H9 (cell line): ENCODE measurements at regions not wholly inside any gene's neighbourhood (a gene's known extent, or its start where the extent isn't known, plus 50 kb on each side); places are given as distances from the start of the nearest gene placed in this dataset.
A peak's percentile ranks its signal among the peaks of the same experiment; 100 is the strongest.

Experiments used
- DNase-seq: peaks from one replicate; pipeline ENCODE4 v3.0.0-alpha.2; 2017
- H2AFZ ChIP-seq: one replicate; pipeline ENCODE4 v1.6.1; 2013; ENCODE audit warnings: mild to moderate bottlenecking, low read length, control low read depth, moderate library complexity
- H2AK5ac ChIP-seq: 2 replicates; pipeline ENCODE4 v1.6.1; 2013; ENCODE audit warnings: low read length, control low read depth, mixed read lengths; ENCODE audit not compliant: insufficient read length
- H2BK120ac ChIP-seq: one replicate; pipeline ENCODE4 v1.6.1; 2013; ENCODE audit warnings: low read depth, mild to moderate bottlenecking, low read length, control low read depth, inconsistent platforms; ENCODE audit not compliant: poor library complexity, severe bottlenecking
- H2BK12ac ChIP-seq: 2 replicates; pipeline ENCODE4 v1.6.1; 2013; ENCODE audit warnings: low read length, control low read depth, mixed read lengths, low read depth; ENCODE audit not compliant: insufficient read length
- H2BK15ac ChIP-seq: 2 replicates; pipeline ENCODE4 v1.6.1; 2013; ENCODE audit warnings: low read depth, low read length, control low read depth
- H2BK20ac ChIP-seq: one replicate; pipeline ENCODE4 v1.6.1; 2013; ENCODE audit warnings: low read depth, mild to moderate bottlenecking, low read length, control low read depth, inconsistent platforms; ENCODE audit not compliant: poor library complexity, severe bottlenecking
- H2BK5ac ChIP-seq: 2 replicates; pipeline ENCODE4 v1.6.1; 2013; ENCODE audit warnings: low read length, control low read depth, mixed read lengths; ENCODE audit not compliant: insufficient read length
- H3K14ac ChIP-seq: 2 replicates; pipeline ENCODE4 v1.6.1; 2013; ENCODE audit warnings: low read length, control low read depth; ENCODE audit not compliant: insufficient read depth
- H3K18ac ChIP-seq: 2 replicates; pipeline ENCODE4 v1.6.1; 2013; ENCODE audit warnings: low read depth, mild to moderate bottlenecking, mixed read lengths, low read length, control low read depth; ENCODE audit not compliant: insufficient read length
- H3K23ac ChIP-seq: 2 replicates; pipeline ENCODE4 v1.6.1; 2013; ENCODE audit warnings: low read length, control low read depth, mixed read lengths, low read depth; ENCODE audit not compliant: insufficient read length
- H3K23me2 ChIP-seq: 2 replicates; pipeline ENCODE4 v1.6.1; 2013; ENCODE audit warnings: low read depth, mild to moderate bottlenecking, mixed read lengths, low read length, control low read depth; ENCODE audit not compliant: insufficient read length, poor library complexity, severe bottlenecking
- H3K27ac ChIP-seq: 2 replicates; pipeline ENCODE4 v1.5.1; 2013; ENCODE audit warnings: low read length, control low read depth, mixed read lengths, low read depth; ENCODE audit not compliant: insufficient read length
- H3K27me3 ChIP-seq: 2 replicates; pipeline ENCODE4 v1.6.1; 2013; ENCODE audit warnings: low read length, control low read depth, inconsistent platforms; ENCODE audit not compliant: insufficient read depth
- H3K4ac ChIP-seq: 2 replicates; pipeline ENCODE4 v1.6.1; 2013; ENCODE audit warnings: low read depth, mild to moderate bottlenecking, control low read depth, inconsistent platforms, low read length, moderate library complexity
- H3K4me1 ChIP-seq: 2 replicates; pipeline ENCODE4 v1.6.1; 2013; ENCODE audit warnings: low read length, control low read depth, inconsistent platforms; ENCODE audit not compliant: insufficient read depth
- H3K4me2 ChIP-seq: 2 replicates; pipeline ENCODE4 v1.6.1; 2013; ENCODE audit warnings: low read length, control low read depth, mixed read lengths; ENCODE audit not compliant: insufficient read length, insufficient read depth
- H3K56ac ChIP-seq: 2 replicates; pipeline ENCODE4 v1.6.1; 2013; ENCODE audit warnings: low read depth, mild to moderate bottlenecking, mixed read lengths, low read length, control low read depth; ENCODE audit not compliant: insufficient read length
- H3K79me1 ChIP-seq: 2 replicates; pipeline ENCODE4 v1.6.1; 2013; ENCODE audit warnings: low read depth, mild to moderate bottlenecking, moderate library complexity, low read length, control low read depth, inconsistent platforms; ENCODE audit not compliant: insufficient read depth, poor library complexity, severe bottlenecking
- H3K79me2 ChIP-seq: 2 replicates; pipeline ENCODE4 v1.6.1; 2013; ENCODE audit warnings: low read length, control low read depth, inconsistent platforms; ENCODE audit not compliant: insufficient read depth
- H3K9ac ChIP-seq: 2 replicates; pipeline ENCODE4 v1.6.1; 2013; ENCODE audit warnings: low read length, control low read depth, mixed read lengths; ENCODE audit not compliant: insufficient read length; ENCODE audit errors: extremely low read depth
- H3K9me3 ChIP-seq: one replicate; pipeline ENCODE4 v1.6.1; 2013; ENCODE audit warnings: low read depth, low read length, inconsistent platforms; ENCODE audit not compliant: control insufficient read depth
- H3T11ph ChIP-seq: one replicate; pipeline ENCODE4 v1.6.1; 2013; ENCODE audit warnings: mild to moderate bottlenecking, low read length, control low read depth, inconsistent platforms
- H4K20me1 ChIP-seq: one replicate; pipeline ENCODE4 v1.6.1; 2013; ENCODE audit not compliant: control insufficient read depth, insufficient read length, insufficient read depth
- H4K5ac ChIP-seq: 2 replicates; pipeline ENCODE4 v1.6.1; 2013; ENCODE audit warnings: low read depth, mild to moderate bottlenecking, mixed read lengths, low read length, control low read depth; ENCODE audit not compliant: insufficient read length
- H4K8ac ChIP-seq: replicated peaks from 2 replicates; pipeline ENCODE4 v1.6.1; 2013; ENCODE audit warnings: low read length, control low read depth, mixed read lengths, low read depth; ENCODE audit not compliant: insufficient read length
- H4K91ac ChIP-seq: 2 replicates; pipeline ENCODE4 v1.6.1; 2013; ENCODE audit warnings: low read depth, mild to moderate bottlenecking, moderate library complexity, mixed read lengths, low read length, control low read depth; ENCODE audit not compliant: insufficient read length
- H3K27ac Mint-ChIP-seq, 3 experiments: 2 replicates in 2 of 3; 3 replicates in 1 of 3; pipeline ENCODE4 v1.8.0; 2020 to 2021; ENCODE audit warnings: mixed read lengths in 3 of 3, mild to moderate bottlenecking in 1 of 3, moderate library complexity in 1 of 3
- H3K27me3 Mint-ChIP-seq: 2 replicates; pipeline ENCODE4 v1.8.0; 2021; ENCODE audit warnings: low read depth, mild to moderate bottlenecking, moderate library complexity, mixed read lengths
- H3K36me3 Mint-ChIP-seq, 3 experiments: 2 replicates in 2 of 3; 3 replicates in 1 of 3; pipeline ENCODE4 v1.8.0; 2020 to 2021; ENCODE audit warnings: low read depth in 3 of 3, mixed read lengths in 3 of 3; ENCODE audit not compliant: insufficient read depth in 1 of 3
- H3K4me1 Mint-ChIP-seq, 2 experiments: 2 replicates each; pipeline ENCODE4 v1.8.0; 2020; ENCODE audit warnings: mixed read lengths in 2 of 2
- H3K4me3 Mint-ChIP-seq, 2 experiments: 2 replicates in 1 of 2; 3 replicates in 1 of 2; pipeline ENCODE4 v1.8.0; 2020 to 2021; ENCODE audit warnings: mild to moderate bottlenecking in 2 of 2, mixed read lengths in 2 of 2, moderate library complexity in 1 of 2
- H3K9me3 Mint-ChIP-seq, 2 experiments: 2 replicates in 1 of 2; 3 replicates in 1 of 2; pipeline ENCODE4 v1.8.0; 2020; ENCODE audit warnings: mild to moderate bottlenecking in 2 of 2, mixed read lengths in 2 of 2, moderate library complexity in 1 of 2
- WGBS: extraction: QIAGEN DNeasy Blood & Tissue Kit; methylation state at CpG from one replicate; pipeline ENCODE4 v1.1.7; 2013; ENCODE audit warnings: missing lambda C conversion rate, low lambda C conversion rate, mixed read lengths; ENCODE audit not compliant: insufficient read length; ENCODE audit errors: extremely low coverage; 5-methylcytosine and 5-hydroxymethylcytosine counted together
- TF ChIP-seq, protein P1 (sequence below): fragments of 200-600 bp; sonication (generic); conservative IDR thresholded peaks from 3 replicates; pipeline ENCODE4 v1.8.0; 2021; ENCODE audit warnings: antibody characterized with exemption, mild to moderate bottlenecking

DNA sequence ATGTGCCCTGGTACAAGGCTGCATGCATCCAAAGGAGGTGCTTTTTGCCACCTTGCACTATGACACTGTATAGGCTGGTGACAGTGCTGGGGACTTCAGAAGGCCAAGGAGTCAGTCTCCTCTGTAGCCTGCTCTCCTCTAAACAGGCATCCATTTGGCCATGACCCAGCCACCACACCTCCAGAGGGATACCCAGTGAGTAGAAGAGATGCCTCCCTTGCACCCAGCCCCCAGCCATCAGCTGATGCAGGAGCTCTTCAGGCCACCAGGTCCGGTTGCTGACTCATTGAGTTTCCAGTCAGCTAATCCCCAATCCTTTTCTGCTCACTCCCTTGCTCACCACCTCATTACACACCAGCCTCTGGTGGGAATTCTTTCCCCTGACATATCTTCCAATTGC lies 99.8 kb downstream of the PJA1 start:
- TF ChIP-seq, protein P1, sequence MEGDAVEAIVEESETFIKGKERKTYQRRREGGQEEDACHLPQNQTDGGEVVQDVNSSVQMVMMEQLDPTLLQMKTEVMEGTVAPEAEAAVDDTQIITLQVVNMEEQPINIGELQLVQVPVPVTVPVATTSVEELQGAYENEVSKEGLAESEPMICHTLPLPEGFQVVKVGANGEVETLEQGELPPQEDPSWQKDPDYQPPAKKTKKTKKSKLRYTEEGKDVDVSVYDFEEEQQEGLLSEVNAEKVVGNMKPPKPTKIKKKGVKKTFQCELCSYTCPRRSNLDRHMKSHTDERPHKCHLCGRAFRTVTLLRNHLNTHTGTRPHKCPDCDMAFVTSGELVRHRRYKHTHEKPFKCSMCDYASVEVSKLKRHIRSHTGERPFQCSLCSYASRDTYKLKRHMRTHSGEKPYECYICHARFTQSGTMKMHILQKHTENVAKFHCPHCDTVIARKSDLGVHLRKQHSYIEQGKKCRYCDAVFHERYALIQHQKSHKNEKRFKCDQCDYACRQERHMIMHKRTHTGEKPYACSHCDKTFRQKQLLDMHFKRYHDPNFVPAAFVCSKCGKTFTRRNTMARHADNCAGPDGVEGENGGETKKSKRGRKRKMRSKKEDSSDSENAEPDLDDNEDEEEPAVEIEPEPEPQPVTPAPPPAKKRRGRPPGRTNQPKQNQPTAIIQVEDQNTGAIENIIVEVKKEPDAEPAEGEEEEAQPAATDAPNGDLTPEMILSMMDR: no peak

More for the DNA sequence above, 99.8 kb downstream of the PJA1 start:
- H3K9me3 Mint-ChIP-seq: peaks cover 66 to 84% of the 10 kb centered on the region in 2 experiments
- H3K4ac ChIP-seq: no peak overlapping the region
- H4K8ac ChIP-seq: no peak overlapping the region
- H2AK5ac ChIP-seq: no peak overlapping the region
- H3K36me3 Mint-ChIP-seq: peaks cover 0 to 3% (median 0%) of the 10 kb centered on the region in 3 experiments; a peak in 2 of 7 replicates
- no peaks in the 10 kb centered on the region for H3K79me1 ChIP-seq
- H3K27ac ChIP-seq: no peak overlapping the region
- H3K27me3 ChIP-seq: no peaks in the 10 kb centered on the region
- H3K27ac Mint-ChIP-seq: no peak overlapping the region
- H3K79me2 ChIP-seq: no peaks in the 10 kb centered on the region
- H3K9me3 ChIP-seq: no peaks in the 10 kb centered on the region
- H4K5ac ChIP-seq: no peak overlapping the region
- no peak overlapping the region for H2BK120ac ChIP-seq
- no peak overlapping the region for H3K18ac ChIP-seq
- H3K4me2 ChIP-seq: no peak overlapping the region
- no peak overlapping the region for H3T11ph ChIP-seq
- H3K4me1 ChIP-seq: no peaks in the 10 kb centered on the region
- no peaks in the 10 kb centered on the region for H4K20me1 ChIP-seq
- no peak overlapping the region for H2BK12ac ChIP-seq
- H3K9ac ChIP-seq: no peak overlapping the region
- no peak overlapping the region for H3K56ac ChIP-seq
- no peak overlapping the region for H2BK20ac ChIP-seq
- H3K4me3 Mint-ChIP-seq: no peak overlapping the region
- H3K27me3 Mint-ChIP-seq: peaks cover 55% of the 10 kb centered on the region
- H3K14ac ChIP-seq: no peak overlapping the region
- DNase-seq: peak; percentile 6
- H4K91ac ChIP-seq: no peak overlapping the region
- no peak overlapping the region for H2BK15ac ChIP-seq
- WGBS: no CpG with 5 or more reads among the region's 1 CpG
- H2BK5ac ChIP-seq: no peak overlapping the region
- H3K23ac ChIP-seq: no peak overlapping the region
- no peaks in the 10 kb centered on the region for H3K23me2 ChIP-seq
- H2AFZ ChIP-seq: no peak overlapping the region
- H3K4me1 Mint-ChIP-seq: no peaks in the 10 kb centered on the region; a peak in 1 of 4 replicates
